Mesendoderm (in vitro differentiated cells): ENCODE measurements at regions not wholly inside any gene's neighbourhood (a gene's known extent, or its start where the extent isn't known, plus 50 kb on each side); places are given as distances from the start of the nearest gene placed in this dataset.

ENCODE experiments used
- DNase-seq: peaks from one replicate; pipeline ENCODE4 v3.0.0; 2013
- H2AK5ac ChIP-seq: 2 replicates; pipeline ENCODE4 v1.6.1; 2013; ENCODE audit warnings: low read length, inconsistent platforms
- H2BK120ac ChIP-seq: 2 replicates; pipeline ENCODE4 v1.6.1; 2013; ENCODE audit warnings: low read depth, mild to moderate bottlenecking, low read length, moderate library complexity, mixed read lengths
- H2BK15ac ChIP-seq: replicated peaks from 2 replicates; pipeline ENCODE4 v1.6.1; 2013; ENCODE audit warnings: low read depth, mild to moderate bottlenecking, moderate library complexity
- H2BK5ac ChIP-seq: 2 replicates; pipeline ENCODE4 v1.6.1; 2013; ENCODE audit warnings: low read length, inconsistent platforms
- H3K18ac ChIP-seq: 2 replicates; pipeline ENCODE4 v1.6.1; 2013; ENCODE audit warnings: mild to moderate bottlenecking, low read length, mixed read lengths
- H3K23ac ChIP-seq: one replicate; pipeline ENCODE4 v1.6.1; 2013; ENCODE audit warnings: low read length
- H3K27ac ChIP-seq: 2 replicates; pipeline ENCODE4 v1.5.1; 2013; ENCODE audit warnings: low read depth, mild to moderate bottlenecking, inconsistent platforms, low read length, moderate library complexity
- H3K27me3 ChIP-seq: 2 replicates; pipeline ENCODE4 v1.6.1; 2013; ENCODE audit warnings: low read length, control low read depth, mild to moderate bottlenecking, inconsistent platforms; ENCODE audit not compliant: insufficient read depth, poor library complexity
- H3K36me3 ChIP-seq: 2 replicates; pipeline ENCODE4 v1.6.1; 2013; ENCODE audit warnings: low read length, inconsistent platforms; ENCODE audit not compliant: control insufficient read depth, insufficient read depth
- H3K4ac ChIP-seq: one replicate; pipeline ENCODE4 v1.6.1; 2013; ENCODE audit warnings: low read depth, mild to moderate bottlenecking, low read length, moderate library complexity
- H3K4me1 ChIP-seq: 2 replicates; pipeline ENCODE4 v1.6.1; 2013; ENCODE audit warnings: low read depth, low read length, inconsistent platforms; ENCODE audit not compliant: control insufficient read depth
- H3K4me2 ChIP-seq: 2 replicates; pipeline ENCODE4 v1.6.1; 2013; ENCODE audit warnings: low read length
- H3K4me3 ChIP-seq: 2 replicates; pipeline ENCODE4 v1.5.1; 2013; ENCODE audit warnings: mild to moderate bottlenecking, low read length
- H3K56ac ChIP-seq: one replicate; pipeline ENCODE4 v1.6.1; 2013; ENCODE audit warnings: low read length
- H3K79me1 ChIP-seq: 2 replicates; pipeline ENCODE4 v1.6.1; 2013; ENCODE audit warnings: low read length, inconsistent platforms
- H3K79me2 ChIP-seq: 2 replicates; pipeline ENCODE4 v1.6.1; 2013; ENCODE audit warnings: mild to moderate bottlenecking, low read length; ENCODE audit not compliant: control insufficient read depth, insufficient read depth
- H3K9ac ChIP-seq: 2 replicates; pipeline ENCODE4 v1.6.1; 2013; ENCODE audit warnings: low read length, inconsistent platforms
- H4K5ac ChIP-seq: one replicate; pipeline ENCODE4 v1.6.1; 2013; ENCODE audit warnings: low read length
- H4K8ac ChIP-seq: one replicate; pipeline ENCODE4 v1.6.1; 2013; ENCODE audit warnings: low read depth, mild to moderate bottlenecking, control low read depth, low read length, moderate library complexity
- WGBS: extraction: QIAGEN DNeasy Blood & Tissue Kit; methylation state at CpG from one replicate; pipeline ENCODE4 v1.1.7; 2013; ENCODE audit warnings: low lambda C conversion rate, missing lambda C conversion rate; ENCODE audit not compliant: insufficient coverage; ENCODE audit errors: extremely low coverage; 5-methylcytosine and 5-hydroxymethylcytosine counted together

DNA sequence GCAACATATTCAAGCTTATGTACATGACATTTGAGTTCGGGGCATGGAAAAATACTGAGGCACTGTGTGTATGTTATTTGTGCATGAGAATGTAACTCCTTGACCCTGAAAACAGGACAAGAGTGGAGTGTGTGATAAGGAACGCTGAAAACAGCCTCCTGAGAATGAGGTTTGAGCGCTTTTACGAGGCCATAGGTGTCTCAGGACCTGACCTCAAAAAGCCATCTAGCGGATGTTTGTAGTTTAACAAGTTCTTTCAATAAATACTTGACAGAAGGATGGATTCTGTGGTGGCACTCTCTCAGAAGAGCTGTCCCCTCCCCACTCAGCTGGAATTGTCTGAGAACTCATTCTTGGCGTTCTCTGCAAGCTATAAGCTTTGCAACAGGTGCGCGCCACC lies 350.5 kb upstream of the TMTC1 start:
- WGBS = no CpG with 5 or more reads among the region's 8 CpGs
- Histone ChIP-seq H3K9ac (no peak overlapping the region), H3K79me2 (no peaks in the 10 kb centered on the region), H3K4me3 (no peak overlapping the region), H2AK5ac (no peak overlapping the region), H3K4ac (no peak overlapping the region), H3K36me3 (no peaks in the 10 kb centered on the region), H2BK5ac (no peak overlapping the region), H4K5ac (no peak overlapping the region), H3K27me3 (no peaks in the 10 kb centered on the region), H2BK15ac (no peak overlapping the region), H3K56ac (no peak overlapping the region), H3K79me1 (no peaks in the 10 kb centered on the region), H2BK120ac (no peak overlapping the region), H3K18ac (no peak overlapping the region), H3K4me1 (no peaks in the 10 kb centered on the region), H3K27ac (no peak overlapping the region), H4K8ac (no peak overlapping the region), H3K4me2 (no peak overlapping the region), H3K23ac (no peak overlapping the region)
- DNase-seq = peak; percentile 62

- Histone ChIP-seq H2BK15ac (no peak overlapping the region), H3K36me3 (no peaks in the 10 kb centered on the region), H3K18ac (no peak overlapping the region), H3K23ac (no peak overlapping the region), H3K27ac (no peak overlapping the region), H3K79me1 (no peaks in the 10 kb centered on the region), H3K4me2 (no peak overlapping the region), H3K4me1 (no peaks in the 10 kb centered on the region), H3K4ac (no peak overlapping the region), H2AK5ac (no peak overlapping the region), H3K27me3 (no peaks in the 10 kb centered on the region), H2BK120ac (no peak overlapping the region), H3K4me3 (no peak overlapping the region), H4K8ac (no peak overlapping the region), H3K79me2 (no peaks in the 10 kb centered on the region), H2BK5ac (no peak overlapping the region), H3K56ac (no peak overlapping the region), H3K9ac (no peak overlapping the region), H4K5ac (no peak overlapping the region)
- WGBS = 100% methylated on average over 2 of the region's 3 CpGs
- no peak for DNase-seq
These were observed 343.2 kb upstream of the TMTC1 start for GRCh38 chr12:30126944-30127343.

DNA sequence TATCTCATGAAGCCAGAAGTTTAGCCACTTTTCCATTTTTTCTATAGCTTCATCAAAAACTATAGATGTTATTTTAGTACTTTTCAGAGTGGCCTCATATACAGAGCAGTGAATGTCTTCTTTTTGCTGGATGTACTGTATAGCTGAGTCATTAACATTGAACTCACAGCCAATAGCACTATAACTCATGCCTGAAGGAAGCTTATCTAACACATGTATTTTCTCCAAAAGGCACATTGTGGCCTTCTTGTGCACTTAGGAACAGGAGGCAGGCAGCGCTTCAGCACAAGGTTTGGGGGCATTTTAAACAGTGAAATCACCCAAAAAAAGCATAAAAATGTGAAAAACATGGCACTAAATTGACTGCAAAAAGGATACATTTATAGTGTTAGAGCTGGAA lies 336.8 kb upstream of the TMTC1 start:
- no CpG with 5 or more reads among the region's 1 CpG for WGBS
- Histone ChIP-seq H3K4me3 (no peak overlapping the region), H3K27ac (no peak overlapping the region), H3K56ac (no peak overlapping the region), H3K18ac (no peak overlapping the region), H3K79me1 (no peaks in the 10 kb centered on the region), H3K4me1 (no peaks in the 10 kb centered on the region), H3K79me2 (no peaks in the 10 kb centered on the region), H3K4ac (no peak overlapping the region), H3K9ac (no peak overlapping the region), H3K23ac (no peak overlapping the region), H4K8ac (no peak overlapping the region), H3K36me3 (no peaks in the 10 kb centered on the region), H2BK5ac (no peak overlapping the region), H4K5ac (no peak overlapping the region), H2BK120ac (no peak overlapping the region), H2AK5ac (no peak overlapping the region), H2BK15ac (no peak overlapping the region), H3K27me3 (no peaks in the 10 kb centered on the region), H3K4me2 (no peak overlapping the region)
- no peak for DNase-seq

DNA sequence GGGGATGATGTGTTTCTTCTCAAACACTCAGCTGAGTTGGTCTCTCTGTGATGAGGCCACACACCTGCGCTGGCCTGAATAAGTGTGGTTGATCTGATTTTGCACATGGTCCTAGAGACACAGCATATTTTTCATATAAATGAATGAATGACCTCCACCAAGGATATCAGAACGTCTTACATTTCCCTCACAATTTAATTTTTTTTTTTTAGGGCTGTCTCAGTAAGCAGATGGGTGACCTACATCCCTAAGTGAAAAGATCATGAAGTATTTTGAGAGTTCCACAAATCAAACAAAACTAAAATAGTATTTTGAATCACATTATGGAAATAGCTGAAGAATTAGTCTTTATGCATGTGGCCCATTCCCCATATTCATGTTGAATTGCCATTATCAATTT lies 333.7 kb upstream of the TMTC1 start:
- WGBS = no CpG with 5 or more reads among the region's 2 CpGs
- H3K23ac ChIP-seq = no peak overlapping the region
- H2BK5ac ChIP-seq = no peak overlapping the region
- no peak overlapping the region for H3K56ac ChIP-seq
- H3K18ac ChIP-seq = no peak overlapping the region
- no peak overlapping the region for H3K4ac ChIP-seq
- no peaks in the 10 kb centered on the region for H3K27me3 ChIP-seq
- no peak overlapping the region for H2BK120ac ChIP-seq
- H3K9ac ChIP-seq = no peak overlapping the region
- H4K5ac ChIP-seq = no peak overlapping the region
- H3K4me1 ChIP-seq = no peaks in the 10 kb centered on the region
- DNase-seq = no peak
- H3K27ac ChIP-seq = no peak overlapping the region
- no peaks in the 10 kb centered on the region for H3K79me1 ChIP-seq
- H2BK15ac ChIP-seq = no peak overlapping the region
- no peaks in the 10 kb centered on the region for H3K79me2 ChIP-seq
- no peaks in the 10 kb centered on the region for H3K36me3 ChIP-seq
- H3K4me3 ChIP-seq = no peak overlapping the region
- H4K8ac ChIP-seq = no peak overlapping the region
- no peak overlapping the region for H2AK5ac ChIP-seq
- no peak overlapping the region for H3K4me2 ChIP-seq

GRCh38 chr12:30111719-30112118 lies 328.0 kb upstream of the TMTC1 start:
- Histone ChIP-seq H4K8ac (no peak overlapping the region), H2BK120ac (no peak overlapping the region), H2BK15ac (no peak overlapping the region), H3K79me1 (no peaks in the 10 kb centered on the region), H3K27ac (no peak overlapping the region), H3K4me2 (no peak overlapping the region), H3K4ac (no peak overlapping the region), H3K9ac (no peak overlapping the region), H3K56ac (no peak overlapping the region), H3K18ac (no peak overlapping the region), H2BK5ac (no peak overlapping the region), H3K23ac (no peak overlapping the region), H3K4me3 (no peak overlapping the region), H3K4me1 (no peaks in the 10 kb centered on the region), H3K27me3 (no peaks in the 10 kb centered on the region), H2AK5ac (no peak overlapping the region), H4K5ac (no peak overlapping the region), H3K36me3 (no peaks in the 10 kb centered on the region), H3K79me2 (no peaks in the 10 kb centered on the region)
- no CpG with 5 or more reads among the region's 2 CpGs for WGBS
- no peak for DNase-seq

DNA sequence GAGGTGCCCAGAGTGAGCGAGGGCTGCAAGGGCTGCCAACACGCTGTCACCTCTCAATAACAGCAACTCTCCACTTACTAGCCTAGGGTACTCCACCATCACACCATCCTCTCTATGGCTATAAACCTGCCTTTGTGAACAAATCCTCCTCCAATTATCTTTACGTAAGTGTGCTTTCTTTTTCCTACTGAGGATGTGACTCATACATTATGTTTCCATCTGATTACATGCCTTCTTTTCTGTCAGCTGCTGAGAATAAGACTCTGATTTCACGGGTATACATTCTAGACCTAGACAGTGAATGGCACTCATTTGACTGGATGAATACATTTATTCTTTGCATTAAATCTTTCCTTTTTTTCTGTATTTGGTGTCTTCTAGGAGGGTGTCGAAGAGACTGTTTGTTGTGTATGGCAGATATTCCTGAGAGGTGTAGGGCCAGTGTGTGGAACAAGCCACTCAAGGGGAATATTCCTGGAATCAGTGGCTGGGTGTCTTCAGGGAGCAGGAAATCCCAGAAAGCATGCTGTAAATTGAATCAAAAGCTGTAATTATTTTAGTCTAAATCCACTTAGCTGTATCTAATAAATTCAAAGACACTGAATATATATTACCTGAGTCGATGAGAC lies 327.3 kb upstream of the TMTC1 start:
- no peaks in the 10 kb centered on the region for H3K79me2 ChIP-seq
- DNase-seq = no peak
- no peak overlapping the region for H3K27ac ChIP-seq
- H2BK15ac ChIP-seq = no peak overlapping the region
- H3K27me3 ChIP-seq = no peaks in the 10 kb centered on the region
- no peaks in the 10 kb centered on the region for H3K4me1 ChIP-seq
- H2BK120ac ChIP-seq = no peak overlapping the region
- H3K79me1 ChIP-seq = no peaks in the 10 kb centered on the region
- H2BK5ac ChIP-seq = no peak overlapping the region
- no peak overlapping the region for H2AK5ac ChIP-seq
- H3K4me2 ChIP-seq = no peak overlapping the region
- no peaks in the 10 kb centered on the region for H3K36me3 ChIP-seq
- H4K5ac ChIP-seq = no peak overlapping the region
- no peak overlapping the region for H4K8ac ChIP-seq
- no peak overlapping the region for H3K9ac ChIP-seq
- no peak overlapping the region for H3K56ac ChIP-seq
- no CpG with 5 or more reads among the region's 6 CpGs for WGBS
- H3K4ac ChIP-seq = no peak overlapping the region
- H3K23ac ChIP-seq = no peak overlapping the region
- H3K18ac ChIP-seq = no peak overlapping the region
- H3K4me3 ChIP-seq = no peak overlapping the region
